A673 (cell line): ENCODE measurements at regions not wholly inside any gene's neighbourhood (a gene's known extent, or its start where the extent isn't known, plus 50 kb on each side); places are given as distances from the start of the nearest gene placed in this dataset.

Source experiments
- EZH2 ChIP-seq: fragments of 200-600 bp; sonication (generic); IDR thresholded peaks from 2 replicates; pipeline ENCODE4 v1.6.1; 2017; ENCODE audit warnings: borderline replicate concordance, low read depth, mild to moderate bottlenecking, mixed read lengths, antibody characterized with exemption, low read length; ENCODE audit not compliant: poor library complexity, severe bottlenecking
- TF ChIP-seq, protein P1 (sequence below): fragments of 300-800, 200-600 bp; sonication (generic); conservative IDR thresholded peaks from 2 replicates; pipeline ENCODE4 v1.5.1; 2017; ENCODE audit warnings: low read depth, mild to moderate bottlenecking, antibody characterized with exemption, low read length, moderate library complexity, mixed read lengths

- TF ChIP-seq, protein P1, sequence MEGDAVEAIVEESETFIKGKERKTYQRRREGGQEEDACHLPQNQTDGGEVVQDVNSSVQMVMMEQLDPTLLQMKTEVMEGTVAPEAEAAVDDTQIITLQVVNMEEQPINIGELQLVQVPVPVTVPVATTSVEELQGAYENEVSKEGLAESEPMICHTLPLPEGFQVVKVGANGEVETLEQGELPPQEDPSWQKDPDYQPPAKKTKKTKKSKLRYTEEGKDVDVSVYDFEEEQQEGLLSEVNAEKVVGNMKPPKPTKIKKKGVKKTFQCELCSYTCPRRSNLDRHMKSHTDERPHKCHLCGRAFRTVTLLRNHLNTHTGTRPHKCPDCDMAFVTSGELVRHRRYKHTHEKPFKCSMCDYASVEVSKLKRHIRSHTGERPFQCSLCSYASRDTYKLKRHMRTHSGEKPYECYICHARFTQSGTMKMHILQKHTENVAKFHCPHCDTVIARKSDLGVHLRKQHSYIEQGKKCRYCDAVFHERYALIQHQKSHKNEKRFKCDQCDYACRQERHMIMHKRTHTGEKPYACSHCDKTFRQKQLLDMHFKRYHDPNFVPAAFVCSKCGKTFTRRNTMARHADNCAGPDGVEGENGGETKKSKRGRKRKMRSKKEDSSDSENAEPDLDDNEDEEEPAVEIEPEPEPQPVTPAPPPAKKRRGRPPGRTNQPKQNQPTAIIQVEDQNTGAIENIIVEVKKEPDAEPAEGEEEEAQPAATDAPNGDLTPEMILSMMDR: no peak
- TF ChIP-seq EZH2: no peak
Measured at GRCh38 chr3:88957711-88958439, 149.5 kb upstream of the EPHA3 start.
